ENCODE measurements at regions not wholly inside any gene's neighbourhood (a gene's known extent, or its start where the extent isn't known, plus 50 kb on each side); places are given as distances from the start of the nearest gene placed in this dataset.
A peak's percentile ranks its signal among the peaks of the same experiment; 100 is the strongest.

GRCh38 chr6:115001731-115002350 is 659.0 kb upstream of the HS3ST5 start:
- intact Hi-C loops (cut with micrococcal nuclease; ENCODE audit: unreplicated experiment) (no loop called here), in situ Hi-C loops (cut with HindIII; ENCODE audit: low pct_unique_long_range_greater_than_20kb, low sequenced_read_pairs) (no loop called here)
- TF ChIP-seq TCF7L2 (IDR thresholded peaks at IDR 0.05; ENCODE audit: low read depth, low read length) (no peak), REST (IDR thresholded peaks at IDR 0.05; ENCODE audit: insufficient read depth in 1 of 2, low read depth in 2 of 2, low read length in 1 of 2) (no peak), CTCF (IDR thresholded peaks at IDR 0.05) (no peak), SIN3A (IDR thresholded peaks at IDR 0.05; ENCODE audit: borderline replicate concordance, insufficient read depth, low read depth, low read length) (no peak), POLR2AphosphoS5 (IDR thresholded peaks at IDR 0.05; ENCODE audit: low read depth, low read length) (no peak)
- H3K27me3 ChIP-seq (ENCODE audit: control insufficient read depth, insufficient read depth, low read length), result no peaks in the 10 kb centered on the region
- H3K36me3 ChIP-seq (ENCODE audit: control insufficient read depth, insufficient read depth, low read length), result no peaks in the 10 kb centered on the region
- BruUV-seq (replicated peaks), result no TSS peak
- no peak overlapping the region for H3K27ac ChIP-seq (ENCODE audit: low read length)
- ATAC-seq (no peak), DNase-seq (ENCODE audit: low read depth, low spot score) (no peak)
- H3K9me3 ChIP-seq (ENCODE audit: control insufficient read depth, insufficient read depth, low read depth, low read length), result peaks cover 3% of the 10 kb centered on the region; the same call in 1 of the 2 replicates
- POLR2A ChIA-PET, result no interaction called here
- H3K4me1 ChIP-seq (ENCODE audit: control insufficient read depth, insufficient read depth, low read length), result no peaks in the 10 kb centered on the region
- CTCF ChIA-PET, result no interaction called here
- peak overlapping the region in 1 of 2 experiments; percentile 9; a peak in 1 of 4 replicates for H3K4me3 ChIP-seq (ENCODE audit: low read depth in 2 of 2, low read length in 2 of 2)

- in situ Hi-C loops (cut with HindIII; ENCODE audit: low pct_unique_long_range_greater_than_20kb, low sequenced_read_pairs), result no loop called here
- no peaks in the 10 kb centered on the region for H3K27me3 ChIP-seq (ENCODE audit: control insufficient read depth, insufficient read depth, low read length)
- ChIA-PET CTCF (no interaction called here), POLR2A (no interaction called here)
- no peaks in the 10 kb centered on the region for H3K36me3 ChIP-seq (ENCODE audit: control insufficient read depth, insufficient read depth, low read length)
- intact Hi-C loops (cut with micrococcal nuclease; ENCODE audit: unreplicated experiment), result no loop called here
- DNase-seq (ENCODE audit: low read depth, low spot score) (no peak), ATAC-seq (no peak)
- no peak overlapping the region for H3K4me3 ChIP-seq (ENCODE audit: low read depth in 2 of 2, low read length in 2 of 2)
- no peaks in the 10 kb centered on the region; the same call in 1 of the 2 replicates for H3K9me3 ChIP-seq (ENCODE audit: control insufficient read depth, insufficient read depth, low read depth, low read length)
- no TSS peak for BruUV-seq (replicated peaks)
- no peaks in the 10 kb centered on the region for H3K4me1 ChIP-seq (ENCODE audit: control insufficient read depth, insufficient read depth, low read length)
- H3K27ac ChIP-seq (ENCODE audit: low read length), result no peak overlapping the region
- TF ChIP-seq TCF7L2 (IDR thresholded peaks at IDR 0.05; ENCODE audit: low read depth, low read length) (no peak), POLR2AphosphoS5 (IDR thresholded peaks at IDR 0.05; ENCODE audit: low read depth, low read length) (no peak), CTCF (IDR thresholded peaks at IDR 0.05) (no peak), SIN3A (IDR thresholded peaks at IDR 0.05; ENCODE audit: borderline replicate concordance, insufficient read depth, low read depth, low read length) (no peak), REST (IDR thresholded peaks at IDR 0.05; ENCODE audit: insufficient read depth in 1 of 2, low read depth in 2 of 2, low read length in 1 of 2) (no peak)
These were observed 657.9 kb upstream of the HS3ST5 start for GRCh38 chr6:115000736-115001135.
